PC-3 (cell line): ENCODE measurements at regions not wholly inside any gene's neighbourhood (a gene's known extent, or its start where the extent isn't known, plus 50 kb on each side); places are given as distances from the start of the nearest gene placed in this dataset.

Experiments
- CTCF ChIP-seq: fragments of 300-600 bp; sonication (generic); conservative IDR thresholded peaks from 2 replicates; pipeline ENCODE4 v1.5.1; 2017; ENCODE audit warnings: antibody characterized with exemption, low read depth, mild to moderate bottlenecking, low read length
- EZH2phosphoT487 ChIP-seq: fragments of 300-600 bp; sonication (generic); IDR thresholded peaks from 2 replicates; pipeline ENCODE4 v1.6.1; 2018; ENCODE audit warnings: mild to moderate bottlenecking, antibody characterized with exemption, low read length, borderline replicate concordance

GRCh38 chr2:71783215-71783614, 329.9 kb downstream of the DYSF start:
- TF ChIP-seq CTCF (no peak), EZH2phosphoT487 (no peak)
